Glomerular endothelial cell (primary cell): ENCODE measurements at regions not wholly inside any gene's neighbourhood (a gene's known extent, or its start where the extent isn't known, plus 50 kb on each side); places are given as distances from the start of the nearest gene placed in this dataset.

Source experiments
- DNase-seq: peaks from one replicate; pipeline ENCODE4 v3.0.0-alpha.2; 2011; ENCODE audit warnings: low read depth, low spot score; ENCODE audit errors: extremely low read depth

GRCh38 chr7:116443646-116444045 lies 55.9 kb upstream of the CAV2 start:
- DNase-seq: no peak

- DNase-seq: no peak
Measured at GRCh38 chr7:116445447-116446211, 53.9 kb upstream of the CAV2 start.

GRCh38 chr7:116446212-116446855 lies 53.2 kb upstream of the CAV2 start:
- no peak for DNase-seq

GRCh38 chr7:116447436-116447835 lies 52.1 kb upstream of the CAV2 start:
- DNase-seq: no peak

- no peak for DNase-seq
Measured at GRCh38 chr7:116447966-116448839, 51.3 kb upstream of the CAV2 start.

GRCh38 chr7:116449441-116449840 lies 50.1 kb upstream of the CAV2 start:
- DNase-seq: no peak
